Prostate gland (tissue), 2 donors: ENCODE measurements at regions not wholly inside any gene's neighbourhood (a gene's known extent, or its start where the extent isn't known, plus 50 kb on each side); places are given as distances from the start of the nearest gene placed in this dataset.

Source experiments
- CTCF ChIP-seq, 4 experiments: fragments of 200-600 bp in 2 of 4; fragments of 450-650 bp in 2 of 4; sonication (generic) in 2 of 4; IDR thresholded peaks; 1 replicate in 3 of 4; 2 replicates in 1 of 4; pipeline ENCODE4 v1.5.1; 2016 to 2019; ENCODE audit warnings: antibody characterized with exemption in 4 of 4, mild to moderate bottlenecking in 2 of 4, moderate library complexity in 2 of 4
- POLR2AphosphoS5 ChIP-seq: sonication (generic); formaldehyde crosslinking; IDR thresholded peaks from one replicate; pipeline ENCODE4 v1.6.1; 2017; ENCODE audit warnings: antibody characterized with exemption

GRCh38 chr3:191997093-191997492 is 536.1 kb downstream of the PYDC2 start:
- TF ChIP-seq CTCF (IDR thresholded peaks at IDR 0.05) (no peak), POLR2AphosphoS5 (no peak)
